Osteoblast (primary cell): ENCODE measurements at regions not wholly inside any gene's neighbourhood (a gene's known extent, or its start where the extent isn't known, plus 50 kb on each side); places are given as distances from the start of the nearest gene placed in this dataset.

Experiments
- DNase-seq: peaks from one replicate; pipeline ENCODE4 v3.0.0; 2011; ENCODE audit warnings: low spot score, mixed read lengths; ENCODE audit not compliant: insufficient read length; ENCODE audit errors: missing footprints
- H2AFZ ChIP-seq: 2 replicates; pipeline ENCODE4 v1.6.0; 2011; ENCODE audit warnings: mild to moderate bottlenecking, low read length
- H3K27ac ChIP-seq: 2 replicates; pipeline ENCODE4 v1.5.1; 2011; ENCODE audit warnings: mild to moderate bottlenecking, low read depth, low read length, moderate library complexity
- H3K27me3 ChIP-seq: 2 replicates; pipeline ENCODE4 v1.6.0; 2012; ENCODE audit warnings: mild to moderate bottlenecking, control low read depth, inconsistent platforms, low read length, moderate library complexity; ENCODE audit not compliant: insufficient read depth
- H3K36me3 ChIP-seq: 2 replicates; pipeline ENCODE4 v1.5.1; 2011; ENCODE audit warnings: mild to moderate bottlenecking, low read length, control low read depth, moderate library complexity; ENCODE audit not compliant: insufficient read depth
- H3K4me1 ChIP-seq: 2 replicates; pipeline ENCODE4 v1.5.1; 2011; ENCODE audit warnings: mild to moderate bottlenecking, low read length, control low read depth, moderate library complexity; ENCODE audit not compliant: insufficient read depth
- H3K4me2 ChIP-seq: 2 replicates; pipeline ENCODE4 v1.6.0; 2011; ENCODE audit warnings: mild to moderate bottlenecking, low read length; ENCODE audit not compliant: insufficient read depth
- H3K4me3 ChIP-seq: fragments of 200-600 bp; sonication (generic); 3 replicates; pipeline ENCODE4 v1.5.1; 2012; ENCODE audit warnings: mild to moderate bottlenecking, low read length, inconsistent platforms; ENCODE audit not compliant: insufficient read depth
- H3K79me2 ChIP-seq: 2 replicates; pipeline ENCODE4 v1.6.0; 2012; ENCODE audit warnings: mild to moderate bottlenecking, low read length, control low read depth, inconsistent platforms; ENCODE audit not compliant: insufficient read depth
- H3K9me3 ChIP-seq: 2 replicates; pipeline ENCODE4 v1.5.1; 2011; ENCODE audit warnings: low read depth, low read length, control low read depth
- H4K20me1 ChIP-seq: 2 replicates; pipeline ENCODE4 v1.6.0; 2012; ENCODE audit warnings: mild to moderate bottlenecking, low read length, control low read depth; ENCODE audit not compliant: insufficient read depth
- CTCF ChIP-seq: IDR thresholded peaks from 2 replicates; pipeline ENCODE4 v1.5.1; 2011; ENCODE audit warnings: mild to moderate bottlenecking, low read depth, low read length, moderate library complexity; ENCODE audit errors: extremely low read depth

- no peak overlapping the region for H3K4me2 ChIP-seq
- peaks cover 68% of the 10 kb centered on the region for H3K27me3 ChIP-seq
- H3K79me2 ChIP-seq = no peaks in the 10 kb centered on the region
- H3K27ac ChIP-seq = no peak overlapping the region
- no peak for TF ChIP-seq CTCF
- no peak overlapping the region for H3K4me3 ChIP-seq
- no peaks in the 10 kb centered on the region for H4K20me1 ChIP-seq
- H3K36me3 ChIP-seq = no peaks in the 10 kb centered on the region
- DNase-seq = no peak
- H3K4me1 ChIP-seq = no peaks in the 10 kb centered on the region
- H3K9me3 ChIP-seq = no peaks in the 10 kb centered on the region
- no peak overlapping the region for H2AFZ ChIP-seq
Observed at GRCh38 chr5:172584638-172585037, 56.4 kb upstream of the NEURL1B start.

- H3K27me3 ChIP-seq = peaks cover 65% of the 10 kb centered on the region
- H2AFZ ChIP-seq = no peak overlapping the region
- DNase-seq = no peak
- no peak overlapping the region for H3K4me3 ChIP-seq
- no peaks in the 10 kb centered on the region for H3K36me3 ChIP-seq
- H4K20me1 ChIP-seq = no peaks in the 10 kb centered on the region
- TF ChIP-seq CTCF = no peak
- no peaks in the 10 kb centered on the region for H3K79me2 ChIP-seq
- H3K4me2 ChIP-seq = no peak overlapping the region
- no peak overlapping the region for H3K27ac ChIP-seq
- no peaks in the 10 kb centered on the region for H3K9me3 ChIP-seq
- no peaks in the 10 kb centered on the region for H3K4me1 ChIP-seq
Observed at GRCh38 chr5:172583931-172584511, 57.0 kb upstream of the NEURL1B start.

GRCh38 chr5:172582940-172583339 lies 58.1 kb upstream of the NEURL1B start:
- TF ChIP-seq CTCF = no peak
- Histone ChIP-seq H4K20me1 (no peaks in the 10 kb centered on the region), H2AFZ (no peak overlapping the region), H3K79me2 (no peaks in the 10 kb centered on the region), H3K4me3 (no peak overlapping the region), H3K27ac (no peak overlapping the region), H3K4me2 (no peak overlapping the region), H3K36me3 (no peaks in the 10 kb centered on the region), H3K9me3 (no peaks in the 10 kb centered on the region), H3K27me3 (peaks cover 54% of the 10 kb centered on the region), H3K4me1 (no peaks in the 10 kb centered on the region)
- DNase-seq = no peak

GRCh38 chr5:172581315-172581714 lies 59.7 kb upstream of the NEURL1B start:
- Histone ChIP-seq H3K27me3 (peaks cover 41% of the 10 kb centered on the region), H3K79me2 (no peaks in the 10 kb centered on the region), H3K36me3 (no peaks in the 10 kb centered on the region), H3K4me3 (no peak overlapping the region), H4K20me1 (no peaks in the 10 kb centered on the region), H3K4me1 (no peaks in the 10 kb centered on the region), H3K4me2 (no peak overlapping the region), H3K9me3 (no peaks in the 10 kb centered on the region), H3K27ac (no peak overlapping the region), H2AFZ (no peak overlapping the region)
- no peak for DNase-seq
- TF ChIP-seq CTCF = no peak
